Stimulated activated CD4-positive, alpha-beta T cell treated with anti-CD3 and anti-CD28 coated beads, Interleukin-2, amount 100 ng/mL, for 48 hours (primary cell): ENCODE measurements at regions not wholly inside any gene's neighbourhood (a gene's known extent, or its start where the extent isn't known, plus 50 kb on each side); places are given as distances from the start of the nearest gene placed in this dataset.
A peak's percentile ranks its signal among the peaks of the same experiment; 100 is the strongest.

Experiments used
- DNase-seq, 2 donors: peaks; one replicate each; pipeline ENCODE4 v3.0.0-alpha.2; 2020

DNA sequence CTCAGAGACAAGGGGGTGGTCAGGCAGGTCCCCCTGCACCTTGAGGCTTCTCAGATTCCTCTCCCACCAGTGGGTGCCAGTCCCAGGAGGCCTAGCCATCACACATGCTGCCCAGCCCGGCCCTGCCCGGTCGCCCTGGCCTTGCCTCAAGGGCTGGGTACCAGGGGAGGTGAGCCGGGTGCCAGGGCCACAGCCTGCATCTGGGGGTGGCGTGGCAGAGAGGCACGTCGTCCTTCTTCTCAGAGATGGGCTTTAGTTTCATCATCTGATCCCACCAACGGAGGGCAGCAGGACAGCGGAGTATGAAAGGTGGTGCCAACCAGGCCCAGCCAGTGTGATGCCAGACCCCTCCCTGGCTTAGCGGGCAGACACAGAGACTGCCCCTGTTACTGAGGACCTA, 161.7 kb downstream of the TFCP2L1 start:
- DNase-seq, result no peak

DNA sequence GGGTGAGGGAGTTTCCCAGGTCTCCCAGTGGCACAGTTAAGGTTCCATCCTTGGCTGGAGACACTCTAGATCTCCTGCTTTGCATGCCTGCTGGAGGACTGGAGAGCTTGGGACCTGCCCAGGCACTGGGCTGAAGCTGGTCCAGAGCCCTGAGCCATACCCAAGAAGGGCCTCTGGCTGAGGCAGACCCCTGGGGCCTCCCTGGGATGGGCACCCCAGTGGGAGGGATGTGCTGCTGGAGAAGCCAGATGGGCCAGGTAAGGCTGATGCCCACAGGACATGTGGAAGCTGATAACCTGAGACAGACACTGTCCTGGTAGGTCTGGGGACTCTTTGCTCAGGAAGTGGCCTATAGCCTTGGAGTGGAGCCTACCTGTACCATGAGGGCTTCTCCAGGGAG, 160.7 kb downstream of the TFCP2L1 start:
- no peak for DNase-seq

DNA sequence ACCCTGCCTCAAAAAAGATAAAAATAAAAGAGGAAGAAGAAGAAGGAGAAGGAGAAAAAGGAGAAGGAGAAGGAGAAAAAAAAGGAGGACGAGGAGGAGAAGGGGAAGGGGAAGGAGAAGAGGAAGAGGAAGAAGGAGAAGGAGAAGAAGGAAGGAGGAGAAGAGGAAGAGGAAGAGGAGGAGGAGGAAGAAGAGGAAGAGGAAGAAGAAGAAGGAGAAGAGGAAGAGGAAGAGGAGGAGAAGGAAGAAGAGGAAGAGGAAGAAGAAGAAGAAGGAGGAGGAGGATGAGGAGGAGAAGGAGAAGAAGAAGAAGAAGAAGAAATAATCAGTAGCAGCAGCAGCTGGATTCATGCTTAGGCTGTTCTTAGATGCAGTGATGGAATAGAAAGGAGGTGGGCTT, 159.7 kb downstream of the TFCP2L1 start:
- DNase-seq, result no peak

DNA sequence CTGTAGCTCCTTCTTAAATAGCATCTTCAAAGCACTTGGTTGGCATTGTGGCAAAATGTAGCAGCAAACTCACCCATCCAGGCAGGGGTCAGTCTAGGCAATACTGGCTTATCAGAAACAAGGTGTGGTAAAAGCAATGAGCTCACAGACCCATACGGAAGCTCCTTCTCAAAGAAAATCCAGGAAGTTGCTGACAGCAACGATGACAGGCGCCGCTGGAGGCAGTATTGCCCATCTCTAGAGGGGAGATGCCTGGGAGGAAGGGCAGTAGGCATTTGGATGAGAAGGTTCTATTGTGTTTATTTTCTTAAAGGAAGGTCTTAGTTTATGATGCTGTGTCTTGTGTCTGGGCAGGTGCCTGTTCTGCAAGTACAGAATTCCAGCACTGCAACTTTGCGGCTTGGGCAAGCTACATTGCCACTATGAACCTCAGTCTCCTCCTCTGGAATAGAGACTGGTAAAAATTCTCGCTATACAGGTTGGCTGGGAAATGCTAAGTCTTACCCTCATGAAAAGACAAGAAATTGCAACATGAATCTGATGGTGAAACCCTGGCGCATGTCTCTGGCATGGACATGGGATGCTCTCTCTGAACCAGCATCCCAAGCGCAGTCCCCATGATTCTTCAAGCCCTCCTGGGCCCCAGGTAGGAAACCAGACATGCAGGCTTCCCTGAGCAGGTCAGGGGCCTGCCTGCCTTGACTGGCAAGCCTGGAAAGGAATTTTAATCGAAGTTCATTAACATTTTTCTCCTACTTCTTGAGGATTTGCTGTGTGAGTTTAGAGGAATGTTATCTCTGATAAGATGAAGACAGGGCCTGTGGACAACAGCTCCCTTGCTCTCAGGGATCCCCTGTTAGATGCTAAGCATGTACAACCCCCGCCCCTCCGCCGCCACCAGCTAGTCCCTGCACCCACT, 156.0 kb downstream of the TFCP2L1 start:
- DNase-seq, result peak in 1 of 2 donors; percentile 3

DNA sequence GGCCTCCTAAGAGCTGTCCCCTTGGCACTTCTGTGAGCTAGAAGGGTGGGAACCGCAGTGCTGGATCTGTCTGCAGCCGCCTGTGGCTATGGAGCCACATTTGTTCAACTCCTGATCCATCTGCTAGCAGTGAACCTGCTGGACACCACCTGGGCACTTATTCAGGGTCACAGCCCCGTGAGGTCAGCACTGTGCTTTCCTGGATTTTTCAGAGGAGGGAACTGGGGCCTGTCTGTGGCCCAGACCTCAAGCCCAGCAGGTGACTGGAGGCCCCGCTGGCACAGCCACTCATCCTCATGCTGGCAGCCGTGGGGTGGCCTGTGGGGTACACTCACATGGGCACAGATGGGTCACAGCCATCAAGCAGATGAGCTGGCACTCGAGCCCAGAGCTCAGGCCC, 155.3 kb downstream of the TFCP2L1 start:
- DNase-seq, result no peak

DNA sequence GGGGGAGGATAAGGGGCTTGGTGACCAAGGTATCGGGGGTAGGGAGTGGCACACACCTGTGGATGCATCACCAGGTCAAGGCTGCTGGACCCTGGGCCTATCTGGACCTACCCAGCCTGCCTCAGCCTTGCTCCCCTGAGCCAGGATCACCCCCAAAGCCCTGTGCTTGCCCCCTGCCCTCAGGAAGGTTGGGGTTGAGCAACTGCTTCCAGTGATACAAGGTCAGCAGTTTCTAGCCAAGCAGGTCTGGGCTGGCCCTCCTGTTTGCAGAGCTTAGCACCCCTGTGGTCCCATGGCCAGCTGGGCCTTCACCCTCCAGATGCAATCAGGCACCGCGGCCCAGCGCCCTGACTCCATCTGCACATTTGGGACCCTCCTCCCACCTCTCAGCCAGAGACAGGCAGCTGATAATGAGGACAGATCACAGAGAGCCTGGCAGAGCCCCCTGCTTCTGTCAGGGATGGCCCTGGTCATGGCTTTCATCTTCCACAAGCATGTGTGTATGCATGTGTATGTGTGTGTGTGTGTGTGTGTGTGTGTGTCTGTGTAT, 154.6 kb downstream of the TFCP2L1 start:
- DNase-seq, result no peak

DNA sequence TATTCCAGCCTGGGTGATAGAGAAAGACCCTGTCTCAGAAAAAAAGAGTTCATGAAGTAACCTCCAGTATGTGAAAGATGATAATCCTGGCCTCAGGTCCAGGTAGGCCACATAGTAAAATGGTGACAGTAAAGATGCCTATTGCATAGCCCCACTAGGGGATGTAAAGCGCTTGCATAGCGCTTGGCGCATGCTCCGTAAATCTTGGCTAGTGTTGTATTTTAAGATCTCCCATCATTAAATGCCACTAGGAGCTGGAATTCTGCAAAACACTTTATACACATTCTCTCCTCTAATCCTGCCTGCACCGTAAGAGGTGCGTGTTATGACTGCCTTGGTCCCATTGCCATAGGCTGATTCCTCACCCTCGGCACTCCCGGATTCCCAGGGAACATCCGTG, 153.6 kb downstream of the TFCP2L1 start:
- DNase-seq, result no peak

DNA sequence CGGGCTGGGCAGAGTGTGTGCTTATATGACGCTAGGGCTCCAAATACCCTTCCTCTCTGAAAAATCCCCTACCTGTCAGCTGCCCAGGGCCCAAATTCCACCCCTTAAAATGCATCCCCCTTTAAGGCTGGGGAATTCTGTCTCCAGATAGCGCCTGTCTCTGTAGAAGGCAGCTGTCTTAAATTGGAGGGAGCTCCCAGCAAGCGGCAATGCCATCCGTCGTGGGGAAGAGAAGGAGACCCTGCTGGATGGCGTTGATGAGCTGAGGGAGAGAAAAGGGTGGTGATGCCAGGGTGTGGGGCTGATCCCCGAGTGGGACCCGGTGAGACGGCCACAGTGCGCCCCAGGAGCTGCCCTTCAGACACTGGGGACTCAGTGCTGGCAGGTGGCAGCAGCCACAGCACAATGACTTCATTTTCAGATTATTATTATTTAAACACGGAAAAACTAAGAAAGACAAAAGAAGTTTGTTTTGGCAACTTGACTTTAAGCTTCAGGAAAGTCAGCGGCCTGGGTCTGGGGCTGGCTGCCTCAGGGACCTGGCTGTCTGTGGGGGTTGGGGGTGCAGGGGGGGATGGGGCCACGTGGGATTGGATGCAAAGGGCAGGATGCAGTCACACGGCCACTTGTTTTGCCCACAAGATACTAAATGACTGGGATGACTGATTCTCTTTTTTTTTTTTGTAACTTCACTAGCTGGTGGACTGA, 152.8 kb downstream of the TFCP2L1 start:
- DNase-seq, result no peak

DNA sequence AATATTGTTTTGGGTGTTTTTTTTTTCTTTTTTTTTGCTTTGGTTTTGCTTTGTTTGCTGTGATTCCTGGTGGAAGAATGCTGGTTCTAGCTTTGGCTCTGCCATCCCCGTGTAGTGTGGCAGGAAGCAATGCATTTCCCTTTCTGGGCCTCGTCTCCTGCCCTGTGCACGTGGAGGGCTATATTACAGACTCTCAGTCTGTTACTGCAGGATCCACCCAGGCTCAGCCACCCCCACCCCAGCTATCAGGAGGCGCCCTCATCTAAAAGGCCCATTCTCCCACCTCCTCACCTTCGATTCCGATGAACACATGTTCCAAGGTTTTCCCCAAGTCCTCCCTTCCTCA, 152.3 kb downstream of the TFCP2L1 start:
- DNase-seq, result no peak

DNA sequence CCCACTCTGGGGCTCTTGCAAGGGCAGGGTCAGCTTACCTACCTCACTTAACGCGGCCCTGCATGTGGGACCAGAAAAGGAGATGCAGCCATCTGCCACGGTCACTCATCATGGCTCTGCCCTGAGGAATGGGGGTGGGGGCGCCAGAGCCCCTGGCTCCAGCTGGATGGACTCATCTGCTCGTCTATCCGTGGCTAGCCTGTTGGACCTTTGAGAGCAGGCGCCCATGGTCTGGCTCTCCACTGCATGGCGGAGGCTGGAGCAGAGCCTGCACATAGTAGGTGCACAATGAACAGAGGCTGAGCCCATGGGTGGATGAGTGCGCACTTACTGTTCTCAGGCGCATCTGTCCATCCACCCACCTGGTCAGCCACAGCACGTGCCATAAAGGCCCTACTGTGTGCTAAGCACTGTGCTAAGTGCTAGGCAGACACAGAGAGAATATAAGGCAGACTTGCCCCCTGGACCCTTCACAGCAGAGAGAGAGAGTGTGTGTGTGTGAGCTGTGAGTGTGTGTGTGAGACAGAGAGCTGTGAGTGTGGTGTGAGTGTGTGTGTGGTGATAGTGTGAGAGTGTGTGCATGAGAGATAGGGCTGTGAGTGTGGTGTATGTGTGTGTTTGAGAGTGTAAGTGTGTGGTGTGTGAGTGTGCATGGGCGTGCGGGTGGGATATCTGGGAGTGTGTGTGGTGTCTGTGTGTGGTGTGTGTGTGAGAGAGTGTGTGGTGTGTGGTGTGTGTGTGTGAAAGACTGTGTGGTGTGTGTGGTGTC, 151.3 kb downstream of the TFCP2L1 start:
- DNase-seq, result no peak

DNA sequence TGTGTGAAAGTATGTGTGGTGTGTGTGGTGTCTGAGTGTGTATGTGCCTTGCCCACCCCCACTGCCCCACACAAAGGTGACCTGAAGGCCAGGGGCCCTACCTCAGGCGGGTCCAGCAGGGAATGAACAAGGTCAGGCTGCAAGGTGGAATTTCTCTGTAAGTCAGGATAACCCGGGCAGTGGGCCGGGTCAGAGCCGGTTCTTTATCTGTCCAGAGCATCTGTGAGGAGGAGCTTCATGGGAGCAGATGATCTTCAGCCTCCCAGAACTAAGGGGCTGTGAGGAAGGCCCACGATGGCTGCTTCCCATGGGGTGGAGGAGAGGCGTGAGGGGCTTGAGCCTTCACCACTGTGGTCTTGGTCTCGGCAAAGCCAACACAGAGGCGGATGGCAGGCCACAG, 150.3 kb downstream of the TFCP2L1 start:
- no peak for DNase-seq

DNA sequence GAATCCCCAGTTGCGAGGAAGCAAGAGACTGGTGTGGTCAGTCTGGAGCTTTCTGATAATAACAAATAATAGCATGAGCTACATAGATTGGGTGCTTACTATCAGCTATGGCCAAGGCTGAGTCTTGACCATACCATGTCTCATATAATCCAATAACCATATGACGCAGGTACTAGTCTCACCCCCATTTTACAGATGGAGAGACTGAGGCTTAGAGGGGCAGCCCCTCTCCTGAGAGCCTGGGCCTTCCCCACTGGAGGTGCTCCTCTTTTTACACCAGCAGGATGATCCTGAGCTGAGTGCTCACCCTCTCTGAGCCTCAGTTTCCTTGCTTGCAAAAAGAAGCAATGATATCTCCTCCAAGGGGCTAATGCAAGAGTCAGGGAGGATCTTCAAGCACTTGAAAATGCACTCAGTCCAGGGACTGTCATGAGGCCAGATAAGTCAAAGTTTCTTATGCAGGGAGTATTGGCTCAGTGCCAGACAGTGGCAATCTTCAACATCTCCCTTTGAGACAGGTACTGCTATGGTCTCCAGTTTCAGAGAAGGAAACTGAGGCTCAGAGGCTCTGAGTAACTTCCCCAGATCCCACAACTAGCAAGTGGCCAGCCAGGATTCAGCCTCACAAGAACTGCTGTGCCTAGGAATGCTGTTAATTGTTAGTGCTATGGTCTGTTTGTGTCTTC, 149.7 kb downstream of the TFCP2L1 start:
- no peak for DNase-seq

DNA sequence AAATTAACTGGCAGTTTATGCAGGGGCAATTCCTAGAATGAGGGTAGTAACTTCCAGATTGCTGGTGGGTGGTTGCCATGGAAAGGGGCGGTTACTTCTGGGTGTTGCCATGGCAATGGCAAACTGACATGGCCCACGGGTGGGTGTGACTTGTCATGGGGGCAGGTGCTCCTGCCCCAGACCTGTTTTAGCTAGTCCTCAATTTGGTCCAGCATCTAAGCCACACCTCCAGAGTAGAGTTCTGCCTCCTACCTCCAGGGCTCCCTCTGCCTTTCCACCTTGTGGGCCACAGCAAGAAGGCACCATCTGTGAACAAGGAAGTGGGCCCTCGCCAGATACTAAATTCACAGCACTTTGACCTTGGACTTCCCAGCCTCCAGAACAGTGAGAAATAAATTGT, 148.7 kb downstream of the TFCP2L1 start:
- no peak for DNase-seq

DNA sequence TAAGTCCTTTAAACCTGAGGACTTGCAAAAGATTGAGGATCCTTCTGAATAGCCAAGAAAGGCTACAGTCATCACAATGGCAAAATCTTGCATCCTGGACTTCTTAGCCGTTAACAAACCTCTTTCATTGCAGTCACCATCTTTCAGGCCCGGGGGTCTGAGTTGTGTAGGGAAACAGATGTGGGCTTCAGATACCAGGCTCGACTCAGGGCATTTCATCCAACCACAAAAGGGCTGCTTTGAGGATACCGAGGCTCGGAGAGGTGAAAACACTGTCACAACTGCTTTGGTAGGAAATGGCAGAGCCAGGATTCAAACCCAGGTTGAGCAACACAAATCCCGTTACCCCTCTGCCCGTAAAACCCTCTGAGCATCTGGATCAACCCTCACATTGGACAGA, 147.4 kb downstream of the TFCP2L1 start:
- DNase-seq, result no peak

DNA sequence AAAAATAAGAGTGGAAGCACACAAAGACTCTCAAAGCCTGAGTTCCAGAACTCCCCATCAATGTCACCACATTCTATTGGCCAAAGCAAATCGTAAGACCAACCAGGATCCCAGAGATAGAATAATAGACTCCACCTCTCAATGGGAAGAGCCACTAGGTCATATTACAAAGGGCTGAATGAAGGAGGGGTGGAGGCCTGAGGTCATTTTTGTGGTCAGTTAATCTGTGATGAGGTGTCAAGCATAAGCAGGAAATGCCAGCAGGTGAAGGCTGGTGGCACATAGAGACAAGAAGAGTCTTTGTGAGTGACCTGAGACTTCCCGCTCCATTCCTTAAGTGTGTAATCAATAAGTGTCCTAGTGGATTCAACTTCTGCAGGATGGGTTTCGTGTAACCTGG, 144.3 kb downstream of the TFCP2L1 start:
- no peak for DNase-seq

DNA sequence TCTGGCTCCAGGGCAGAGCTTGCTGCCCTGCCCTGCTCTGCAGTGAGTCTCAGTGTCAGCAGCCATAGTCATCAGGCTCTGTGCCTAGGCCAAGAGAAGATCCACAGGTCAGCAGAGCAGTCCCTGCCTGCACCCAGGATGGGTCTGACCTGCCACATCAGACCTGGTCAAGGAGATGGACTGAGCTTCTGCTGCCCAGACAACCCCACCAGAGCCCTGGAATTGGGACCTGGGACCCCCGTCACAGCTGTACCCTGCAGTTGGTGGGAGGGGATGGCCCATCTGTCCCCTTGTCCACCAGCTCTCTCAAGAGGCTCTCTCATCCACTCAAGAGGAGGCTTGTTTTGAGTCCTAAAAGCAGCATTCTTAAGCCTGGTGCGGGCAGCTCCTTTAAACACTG, 142.6 kb downstream of the TFCP2L1 start:
- DNase-seq, result no peak

DNA sequence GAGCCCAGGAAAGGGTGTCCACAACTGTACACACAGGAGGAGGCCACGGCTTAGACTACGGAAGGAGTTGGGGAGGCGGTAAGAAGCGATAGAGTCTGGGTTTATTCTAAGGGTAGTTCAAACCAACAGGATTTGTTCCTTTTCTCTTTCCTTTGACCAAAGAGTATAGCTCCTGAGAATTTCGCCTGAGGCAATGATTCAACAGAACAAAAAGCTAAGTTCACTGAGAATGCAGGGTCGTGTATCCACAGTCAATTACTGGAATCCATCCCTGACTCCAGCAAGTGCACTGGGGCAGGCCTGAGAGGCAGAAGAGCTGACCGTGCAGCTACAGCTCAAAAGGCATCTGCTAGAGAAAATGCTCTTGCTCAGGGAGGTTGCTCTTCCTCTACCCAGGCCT, 140.9 kb downstream of the TFCP2L1 start:
- no peak for DNase-seq

DNA sequence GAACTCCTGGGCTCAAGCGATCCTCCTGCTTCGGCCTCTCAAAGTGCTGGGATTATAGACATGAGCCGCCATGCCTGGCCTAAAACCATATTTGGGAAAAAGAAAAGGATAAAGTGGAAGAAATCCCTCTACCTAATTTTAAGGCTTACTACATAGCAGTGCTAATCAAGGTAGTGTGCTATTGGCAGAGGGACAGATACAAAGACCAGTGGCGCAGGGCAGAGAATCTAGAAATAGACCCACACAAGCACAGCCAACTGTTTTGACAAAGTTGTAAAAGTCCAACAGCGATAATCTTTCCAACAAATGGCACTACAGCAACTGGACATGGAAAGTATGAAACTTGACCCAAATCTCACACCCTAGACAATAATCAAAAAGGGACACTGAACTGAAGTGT, 138.4 kb downstream of the TFCP2L1 start:
- no peak for DNase-seq

DNA sequence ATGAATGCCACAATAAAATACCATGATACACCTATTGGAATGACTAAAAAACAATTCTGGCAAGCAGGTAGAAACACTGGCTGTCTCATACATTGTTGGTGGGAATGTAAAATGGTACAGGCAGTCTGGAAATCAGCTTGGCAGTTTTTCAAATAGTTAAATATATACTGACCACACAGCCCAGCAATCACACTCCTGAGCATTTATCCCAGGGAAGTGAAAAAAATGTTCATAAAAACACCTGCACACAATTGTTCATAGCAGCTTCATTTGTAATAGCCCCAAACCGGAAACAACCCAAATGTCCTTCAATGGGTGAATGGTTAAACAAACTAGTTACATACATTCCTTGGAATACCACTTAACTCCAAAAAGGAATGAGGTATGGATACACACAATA, 137.2 kb downstream of the TFCP2L1 start:
- DNase-seq, result no peak

DNA sequence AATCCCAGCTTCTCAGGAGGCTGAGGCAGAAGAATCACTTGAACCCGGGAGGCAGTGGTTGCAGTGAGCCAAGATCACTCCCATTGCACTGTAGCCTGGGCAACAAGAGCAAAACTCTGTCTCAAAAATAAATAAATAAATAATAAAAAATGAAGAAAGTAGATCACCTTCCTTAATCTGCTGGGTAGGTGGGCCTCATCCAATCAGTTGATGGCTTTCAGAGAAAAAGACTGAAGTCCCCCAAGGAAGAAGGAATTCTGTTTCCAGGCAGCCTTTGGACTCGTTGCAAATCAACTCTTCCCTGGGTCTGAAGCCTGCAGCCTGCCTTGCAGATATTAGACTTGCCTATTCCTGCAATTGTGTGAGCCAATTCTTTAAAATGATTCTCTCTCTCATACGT, 136.5 kb downstream of the TFCP2L1 start:
- DNase-seq, result no peak

DNA sequence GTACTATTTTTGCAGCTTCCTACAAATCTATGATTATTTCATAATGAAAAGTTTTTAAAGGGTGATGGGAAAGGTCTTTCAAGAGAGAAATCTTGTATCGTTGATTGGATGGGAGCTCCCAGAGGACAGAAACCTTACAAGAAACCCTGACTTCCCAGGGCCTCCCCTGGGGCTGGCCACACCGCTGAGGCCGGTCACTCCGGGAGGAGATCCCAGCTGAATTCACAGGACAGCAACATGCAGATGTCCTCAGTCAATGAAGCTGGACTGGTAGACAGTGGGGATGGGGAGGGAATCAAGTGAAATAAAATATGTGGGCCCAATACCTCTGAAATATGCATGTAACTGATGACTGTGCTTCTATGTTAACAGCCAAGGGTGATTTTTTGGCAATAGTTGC, 135.6 kb downstream of the TFCP2L1 start:
- DNase-seq, result no peak

DNA sequence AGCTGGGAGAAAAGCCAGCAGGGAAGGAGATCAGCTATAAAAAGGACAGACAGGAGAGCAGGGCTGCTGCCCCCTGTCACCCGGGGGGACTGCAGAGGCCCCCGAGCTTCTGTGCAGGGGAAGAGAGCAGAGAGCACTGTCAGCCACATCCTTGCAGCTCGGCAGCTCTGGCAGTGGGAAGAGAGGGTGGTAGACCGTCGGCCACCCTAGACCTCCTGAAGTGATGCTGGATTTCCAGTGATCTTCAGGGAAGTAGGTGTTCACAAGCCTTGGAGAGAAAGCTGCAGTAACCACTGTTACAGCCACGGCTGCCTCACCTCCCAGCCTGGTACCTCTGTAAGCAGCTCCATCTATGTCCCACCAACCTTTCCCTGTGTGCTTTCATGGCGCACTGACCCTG, 134.9 kb downstream of the TFCP2L1 start:
- no peak for DNase-seq

DNA sequence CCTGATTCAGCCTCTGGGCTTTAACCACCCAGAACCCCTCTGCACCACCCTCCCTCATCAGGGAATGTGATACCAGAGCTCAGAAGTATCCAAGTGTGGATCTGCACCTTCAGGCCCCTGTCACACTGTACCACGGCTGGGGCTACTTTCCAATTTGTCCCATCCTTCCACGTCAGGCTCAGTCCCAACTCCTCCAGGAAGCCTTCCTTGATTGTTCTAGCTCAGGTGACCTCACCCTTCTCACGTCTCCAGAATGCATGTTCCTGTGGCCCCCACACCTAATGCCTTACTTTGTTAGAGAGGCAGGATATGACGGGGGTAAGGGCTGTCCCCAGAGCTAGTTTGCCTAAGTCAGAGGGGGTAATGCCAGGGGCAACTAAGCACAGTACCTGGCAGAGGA, 134.3 kb downstream of the TFCP2L1 start:
- no peak for DNase-seq
